SK-N-DZ (cell line): ENCODE measurements at regions not wholly inside any gene's neighbourhood (a gene's known extent, or its start where the extent isn't known, plus 50 kb on each side); places are given as distances from the start of the nearest gene placed in this dataset.
A peak's percentile ranks its signal among the peaks of the same experiment; 100 is the strongest.

ENCODE experiments used
- DNase-seq: peaks from one replicate; pipeline ENCODE4 v3.0.0-alpha.2; 2015; ENCODE audit warnings: low spot score

GRCh38 chr14:89630101-89630829 lies 213.2 kb upstream of the FOXN3 start:
- DNase-seq = no peak

GRCh38 chr14:89629383-89629782 lies 212.3 kb upstream of the FOXN3 start:
- DNase-seq = no peak

GRCh38 chr14:89628521-89628920 lies 211.5 kb upstream of the FOXN3 start:
- DNase-seq = no peak

GRCh38 chr14:89626233-89626806 lies 209.3 kb upstream of the FOXN3 start:
- DNase-seq = no peak

- DNase-seq = peak; percentile 12
These were observed 208.7 kb upstream of the FOXN3 start for GRCh38 chr14:89625731-89626232.

GRCh38 chr14:89625244-89625713 lies 208.2 kb upstream of the FOXN3 start:
- peak; percentile 37 for DNase-seq

GRCh38 chr14:89624500-89625156 lies 207.6 kb upstream of the FOXN3 start:
- no peak for DNase-seq

GRCh38 chr14:89621791-89622638 lies 205.0 kb upstream of the FOXN3 start:
- no peak for DNase-seq

- no peak for DNase-seq
These were observed 204.0 kb upstream of the FOXN3 start for GRCh38 chr14:89621009-89621421.

GRCh38 chr14:89620436-89620835 lies 203.4 kb upstream of the FOXN3 start:
- DNase-seq = no peak

- no peak for DNase-seq
These were observed 202.6 kb upstream of the FOXN3 start for GRCh38 chr14:89619596-89619995.

GRCh38 chr14:89618811-89619551 lies 201.9 kb upstream of the FOXN3 start:
- peak; percentile 57 for DNase-seq

GRCh38 chr14:89618330-89618708 lies 201.3 kb upstream of the FOXN3 start:
- no peak for DNase-seq

GRCh38 chr14:89617481-89618329 lies 200.7 kb upstream of the FOXN3 start:
- peak; percentile 39 for DNase-seq

- DNase-seq = no peak
These were observed 199.9 kb upstream of the FOXN3 start for GRCh38 chr14:89616852-89617341.

GRCh38 chr14:89616425-89616824 lies 199.4 kb upstream of the FOXN3 start:
- DNase-seq = no peak

GRCh38 chr14:89615421-89615820 lies 198.4 kb upstream of the FOXN3 start:
- no peak for DNase-seq

GRCh38 chr14:89614009-89614691 lies 197.1 kb upstream of the FOXN3 start:
- no peak for DNase-seq
